GM23248 (cell line): ENCODE measurements at regions not wholly inside any gene's neighbourhood (a gene's known extent, or its start where the extent isn't known, plus 50 kb on each side); places are given as distances from the start of the nearest gene placed in this dataset.

ENCODE experiments used
- EZH2 ChIP-seq: fragments of 200-600 bp; sonication (generic); IDR thresholded peaks from 2 replicates; pipeline ENCODE4 v1.6.1; 2018; ENCODE audit warnings: antibody characterized with exemption, mild to moderate bottlenecking; ENCODE audit not compliant: insufficient read depth, poor library complexity, severe bottlenecking
- EZH2phosphoT487 ChIP-seq: fragments of 200-600 bp; sonication (generic); IDR thresholded peaks from 2 replicates; pipeline ENCODE4 v1.6.1; 2018; ENCODE audit warnings: antibody characterized with exemption, moderate library complexity, mild to moderate bottlenecking, low read depth; ENCODE audit not compliant: insufficient read depth

DNA sequence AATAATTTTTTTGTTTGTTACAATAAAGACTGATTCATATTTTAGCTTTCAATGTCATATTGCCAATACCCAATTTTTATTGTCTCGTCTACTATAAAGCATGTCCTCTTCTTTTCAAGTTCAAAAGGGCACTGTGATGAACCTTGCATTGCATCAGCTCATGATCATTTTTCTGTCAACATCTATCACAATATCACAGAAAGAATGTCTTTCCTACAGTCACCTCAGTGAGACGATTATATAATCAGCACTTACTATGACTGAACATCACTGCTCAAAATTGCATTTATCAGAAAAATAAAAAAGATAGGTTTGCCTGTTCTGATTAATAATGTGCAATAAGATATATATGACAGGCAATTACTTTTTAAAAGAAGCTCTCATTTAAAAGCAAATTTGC, 228.7 kb upstream of the LRFN5 start:
- TF ChIP-seq EZH2 (no peak), EZH2phosphoT487 (no peak)
